OCI-M1 (cell line): ENCODE measurements at regions not wholly inside any gene's neighbourhood (a gene's known extent, or its start where the extent isn't known, plus 50 kb on each side); places are given as distances from the start of the nearest gene placed in this dataset.
A peak's percentile ranks its signal among the peaks of the same experiment; 100 is the strongest.
"Not testable (repeated sequence)": the region's sequence is repeated elsewhere in the genome, so short reads cannot be mapped to it uniquely, and the experiment has no call there.

ENCODE experiments used
- DNase-seq: peaks from one replicate; lab custom pipeline; 2025; lab: John Stamatoyannopoulos, UW

DNA sequence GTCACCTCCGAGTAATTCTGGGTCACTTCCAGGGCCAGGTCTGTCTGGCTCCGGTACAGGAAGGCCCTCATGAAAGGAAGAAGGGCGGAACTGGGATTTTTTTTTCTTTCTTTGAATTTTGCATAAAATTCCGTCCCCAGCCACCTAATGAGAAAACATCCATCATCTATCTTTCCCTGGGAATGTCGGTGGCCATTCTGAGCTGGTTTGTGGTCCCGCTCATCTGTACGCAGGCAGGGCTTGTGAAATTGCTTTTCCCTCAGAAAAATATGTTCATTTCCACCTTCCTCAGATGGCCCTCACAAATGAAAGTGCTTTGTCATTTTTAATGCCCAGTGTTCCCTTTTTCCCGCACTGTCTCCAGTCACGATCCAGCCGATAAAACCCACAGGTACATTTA is 353.0 kb upstream of the ZFHX3 start:
- DNase-seq: no peak

DNA sequence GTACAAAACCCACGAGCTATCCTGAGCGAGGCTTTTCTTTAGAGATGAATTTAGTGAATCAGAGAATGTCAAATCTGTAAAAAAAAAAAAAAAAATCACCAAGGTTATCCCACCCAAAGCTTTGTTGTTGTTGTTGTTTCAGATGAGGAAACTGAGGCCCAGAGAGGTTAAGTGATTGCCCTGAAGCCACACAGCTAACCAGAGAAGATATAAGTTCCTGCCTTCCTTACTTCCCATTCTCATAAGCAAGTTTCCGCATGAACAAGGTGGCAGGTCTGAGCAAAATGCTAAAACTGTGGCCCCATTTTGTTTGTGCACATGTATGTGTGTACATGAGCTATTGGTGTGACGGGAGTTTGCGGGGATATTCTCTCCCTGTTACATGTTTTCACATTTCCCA is 352.1 kb upstream of the ZFHX3 start:
- no peak for DNase-seq

DNA sequence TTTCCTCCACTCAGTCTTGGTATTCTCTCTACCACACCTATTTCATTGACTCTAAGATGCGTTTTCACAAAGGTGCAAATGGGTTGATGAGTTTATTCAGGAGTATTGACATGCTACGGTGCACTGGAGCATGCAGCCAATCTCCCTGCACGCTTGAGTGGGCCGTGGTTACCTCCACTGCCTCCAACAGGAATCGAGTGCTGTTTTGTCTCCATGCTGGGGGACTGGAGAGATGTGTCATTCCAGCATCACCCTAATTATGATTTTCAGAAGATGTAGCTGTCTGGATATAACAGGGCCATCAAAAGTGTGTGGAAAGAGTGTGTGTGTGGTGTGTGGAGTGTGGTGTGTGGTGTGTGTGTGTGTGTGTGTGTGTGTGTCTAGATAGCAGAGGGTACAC is 351.6 kb upstream of the ZFHX3 start:
- DNase-seq: no peak

DNA sequence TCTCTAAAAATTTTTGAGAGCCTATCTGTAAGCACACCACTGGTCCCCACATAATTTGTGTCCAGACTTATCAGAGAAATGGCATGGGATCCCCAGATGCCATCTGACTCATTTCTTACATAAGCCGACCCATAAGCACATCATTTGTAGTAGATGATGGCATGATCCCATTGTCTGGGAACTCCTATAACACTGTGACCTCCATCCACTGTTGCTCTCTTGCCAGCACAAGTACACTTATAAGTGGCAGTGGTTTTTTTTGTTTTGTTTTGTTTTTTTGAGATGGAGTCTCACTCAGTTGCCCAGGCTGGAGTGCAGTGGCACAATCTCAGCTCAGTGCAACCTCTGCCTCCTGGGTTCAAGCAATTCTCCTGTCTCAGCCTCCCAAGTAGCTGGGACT is 350.7 kb upstream of the ZFHX3 start:
- not testable (repeated sequence) for DNase-seq

DNA sequence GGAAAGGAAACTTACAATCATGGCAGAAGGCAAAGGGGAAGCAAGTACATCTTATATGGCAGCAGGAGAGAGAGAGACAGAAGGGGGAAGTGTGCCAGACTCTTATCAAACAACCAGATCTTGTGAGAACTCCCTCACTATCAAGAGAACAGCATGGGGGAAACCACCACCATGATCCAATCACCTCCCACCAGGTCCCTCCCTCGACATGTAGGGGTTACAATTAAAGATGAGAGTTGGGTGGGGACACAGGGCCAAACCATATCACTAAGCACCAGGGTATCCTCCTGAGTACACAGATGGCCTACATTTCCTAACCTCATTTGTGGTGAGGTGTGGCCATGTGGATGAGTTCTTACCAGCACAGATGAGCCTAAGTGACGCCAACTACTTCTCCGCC is 348.6 kb upstream of the ZFHX3 start:
- peak; percentile 60 for DNase-seq

DNA sequence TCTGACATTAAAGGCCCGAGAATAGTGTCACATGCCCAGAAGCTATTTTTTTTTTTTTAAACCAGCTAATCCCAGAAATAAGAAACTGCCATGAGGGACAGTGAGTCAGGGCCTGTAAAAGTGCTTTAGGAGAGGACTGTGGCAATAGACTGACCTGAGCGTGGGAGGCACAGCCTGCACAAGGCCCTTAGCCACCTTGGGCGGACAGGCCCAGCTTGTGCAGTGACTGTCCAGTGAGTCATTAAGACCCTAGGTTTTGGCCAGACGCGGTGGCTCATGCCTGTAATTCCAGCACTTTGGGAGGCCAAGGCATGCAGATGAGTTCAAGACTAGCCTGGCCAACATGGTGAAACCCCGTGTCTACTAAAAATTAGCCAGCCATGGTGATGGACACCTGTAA is 343.0 kb upstream of the ZFHX3 start:
- no peak for DNase-seq

DNA sequence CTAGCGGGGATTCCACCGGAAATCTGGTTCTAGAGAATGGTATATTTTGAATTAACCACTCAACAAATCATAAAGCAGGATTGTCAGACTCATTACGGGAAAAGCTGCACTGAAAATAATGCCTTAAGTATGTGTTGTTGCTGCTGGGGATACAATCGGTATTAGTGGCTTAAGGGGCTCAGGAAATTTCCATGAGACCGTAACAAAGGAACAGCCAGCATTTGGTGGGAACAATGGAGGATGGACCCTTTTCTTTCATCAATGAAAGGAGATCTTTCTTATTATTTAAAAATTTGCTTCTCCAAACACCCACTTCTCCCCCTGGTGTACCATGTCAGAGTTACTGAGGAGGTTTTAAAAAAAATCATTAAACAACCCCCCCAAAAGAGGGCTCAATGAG is 342.6 kb upstream of the ZFHX3 start:
- no peak for DNase-seq

DNA sequence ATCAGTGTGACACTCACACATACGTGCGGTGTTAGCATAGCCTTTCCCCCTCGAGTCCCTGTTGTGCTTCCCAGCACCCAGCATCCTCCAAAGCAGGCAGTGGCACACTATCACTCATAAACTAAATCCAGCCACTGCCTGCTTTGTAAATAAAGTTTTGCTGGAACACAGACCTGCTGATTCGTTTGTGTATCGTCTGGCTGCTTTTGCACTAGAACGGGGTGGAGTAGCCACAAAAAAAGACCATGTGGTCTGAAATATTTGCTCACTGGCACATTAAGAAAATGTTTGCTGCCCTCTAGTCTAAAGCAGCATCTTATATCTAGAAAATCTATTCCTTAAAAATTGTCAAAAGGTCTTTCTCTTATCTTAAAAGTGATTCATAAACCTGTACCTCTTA is 341.2 kb upstream of the ZFHX3 start:
- no peak for DNase-seq

DNA sequence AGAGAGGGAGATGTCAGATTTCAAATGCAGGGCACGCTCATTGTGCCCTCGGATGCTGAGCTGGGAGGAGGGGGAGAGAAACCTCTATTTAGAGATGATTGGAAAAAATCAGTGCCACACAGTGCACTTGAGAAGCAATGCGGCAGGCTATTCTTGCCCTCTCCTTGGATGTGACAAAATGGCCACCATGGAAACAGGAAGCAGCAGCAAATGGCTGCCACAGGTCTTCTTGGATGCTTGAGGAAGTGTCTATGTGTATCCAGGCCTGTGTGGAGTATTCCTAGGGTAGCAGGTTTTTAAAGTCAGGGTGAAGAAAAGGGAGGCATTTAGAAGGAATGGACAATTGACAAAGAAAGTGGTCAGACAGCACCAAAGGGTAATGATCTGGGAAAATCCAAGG is 340.1 kb upstream of the ZFHX3 start:
- DNase-seq: no peak

DNA sequence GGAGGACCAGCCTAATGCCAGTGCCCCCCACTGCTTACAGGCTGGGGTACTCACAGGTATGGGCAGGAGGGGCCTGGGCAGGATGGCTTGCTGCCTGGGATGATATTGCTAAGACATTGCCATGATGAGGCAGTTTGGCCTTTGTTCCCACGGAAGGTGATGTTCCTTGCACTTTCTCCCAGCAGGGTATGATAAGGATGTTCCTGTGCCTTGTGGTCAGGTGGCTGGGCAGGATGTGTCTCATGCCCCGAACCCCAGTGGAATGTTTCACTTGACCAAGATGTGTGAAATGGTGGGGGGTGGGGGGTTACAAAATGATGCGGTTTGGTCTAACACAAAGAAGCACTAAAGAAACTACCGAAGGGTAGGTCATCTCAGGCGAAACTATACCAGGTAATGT is 337.8 kb upstream of the ZFHX3 start:
- DNase-seq: no peak

DNA sequence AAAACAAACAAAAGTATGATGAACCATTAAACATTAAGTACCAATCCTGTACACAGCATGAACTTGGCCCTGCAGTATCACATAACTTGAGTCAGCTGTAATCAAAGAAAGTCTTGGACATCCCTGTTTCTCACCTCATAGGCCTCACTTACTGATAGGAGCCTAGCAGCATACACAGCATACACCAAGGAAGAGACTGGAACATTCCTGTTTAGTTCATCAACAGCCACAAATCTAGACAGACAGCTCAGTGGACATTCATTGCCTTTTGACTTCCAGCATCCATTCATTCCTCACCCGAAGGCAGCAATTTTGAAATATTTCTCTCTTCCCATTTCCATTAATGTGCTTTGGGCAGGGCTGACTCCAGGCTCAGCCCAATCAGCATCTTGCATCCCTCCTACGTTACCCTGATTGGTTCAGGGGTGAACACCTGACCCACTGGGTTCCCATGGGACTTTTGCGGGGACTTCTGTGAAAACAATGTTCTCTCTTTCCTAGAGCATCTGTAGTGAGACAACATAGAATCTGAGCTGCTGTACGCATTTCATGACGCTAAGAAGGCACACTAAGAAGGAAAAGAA is 336.7 kb upstream of the ZFHX3 start:
- no peak for DNase-seq

DNA sequence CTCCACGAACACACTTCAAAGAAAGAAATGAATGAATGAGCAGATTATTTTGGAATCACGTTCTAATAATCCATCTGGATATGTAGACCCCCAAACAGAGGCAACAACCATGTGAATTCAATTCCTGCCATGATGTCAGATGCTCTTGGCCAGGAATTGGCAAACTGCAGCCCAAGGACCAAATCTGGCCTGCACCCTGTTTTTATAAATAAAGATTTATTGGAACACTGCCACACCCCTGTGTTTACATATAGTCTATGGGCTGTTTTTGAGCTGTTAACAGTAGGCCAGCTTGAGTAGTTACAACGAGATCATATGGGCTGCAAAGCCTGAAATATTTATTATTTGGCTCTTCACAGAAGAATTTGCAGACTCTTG is 336.0 kb upstream of the ZFHX3 start:
- DNase-seq: no peak

DNA sequence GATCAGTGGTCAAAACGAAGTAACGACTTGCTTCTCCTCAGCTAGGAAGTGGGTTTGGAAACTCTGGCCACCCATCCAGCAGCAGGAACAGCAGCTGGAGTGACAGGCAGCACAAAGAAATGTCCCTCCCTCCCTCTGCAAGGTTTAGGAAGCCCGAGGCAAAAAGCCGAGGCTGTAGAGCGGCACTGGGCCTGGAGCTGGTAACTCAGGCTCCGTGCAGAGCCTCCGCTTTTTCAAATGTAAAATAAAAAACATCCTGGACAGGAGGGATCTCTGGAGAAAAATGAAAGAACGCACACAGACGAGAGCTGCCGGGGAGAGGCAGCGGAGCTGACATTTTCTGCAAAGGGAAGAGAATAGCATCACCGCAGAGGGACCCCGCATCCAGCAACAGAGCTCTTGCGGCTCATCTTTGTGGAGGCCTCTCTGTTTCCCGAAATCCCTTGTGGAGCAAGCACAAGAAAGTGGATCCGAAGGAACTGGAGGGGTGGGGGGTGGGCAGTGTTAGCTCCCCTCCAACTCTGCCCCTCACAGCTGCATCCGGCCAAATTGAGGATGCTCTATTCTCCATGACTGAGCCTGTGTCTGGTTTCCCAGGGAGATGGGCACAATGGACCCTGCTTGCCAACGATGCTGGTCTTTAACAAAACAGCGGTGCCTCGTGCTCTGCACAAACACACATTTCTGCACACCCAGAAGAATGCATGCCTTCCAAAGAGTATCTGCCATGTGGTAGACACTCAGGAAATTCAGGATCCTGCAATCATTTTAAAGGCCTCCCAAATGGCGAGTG is 335.5 kb upstream of the ZFHX3 start:
- DNase-seq: no peak

DNA sequence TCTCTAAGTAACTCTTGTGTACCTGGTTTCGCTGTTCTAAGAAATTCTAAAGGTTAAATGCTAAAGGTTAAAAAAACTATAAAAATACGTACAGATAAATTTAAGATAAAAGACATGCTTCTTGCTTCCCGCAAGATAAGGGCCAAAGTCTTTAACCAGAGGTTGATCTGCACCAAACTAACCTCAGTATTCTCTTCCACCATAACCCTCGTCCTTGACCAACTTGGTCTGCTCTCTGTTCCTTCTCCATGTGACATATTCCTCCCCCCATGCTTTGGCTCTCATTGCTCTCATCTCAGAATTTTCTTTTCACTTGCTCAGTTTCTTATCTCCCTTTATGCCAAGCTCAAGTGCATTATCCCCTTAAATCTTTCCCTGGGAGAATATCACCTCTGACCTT is 330.5 kb upstream of the ZFHX3 start:
- no peak for DNase-seq

DNA sequence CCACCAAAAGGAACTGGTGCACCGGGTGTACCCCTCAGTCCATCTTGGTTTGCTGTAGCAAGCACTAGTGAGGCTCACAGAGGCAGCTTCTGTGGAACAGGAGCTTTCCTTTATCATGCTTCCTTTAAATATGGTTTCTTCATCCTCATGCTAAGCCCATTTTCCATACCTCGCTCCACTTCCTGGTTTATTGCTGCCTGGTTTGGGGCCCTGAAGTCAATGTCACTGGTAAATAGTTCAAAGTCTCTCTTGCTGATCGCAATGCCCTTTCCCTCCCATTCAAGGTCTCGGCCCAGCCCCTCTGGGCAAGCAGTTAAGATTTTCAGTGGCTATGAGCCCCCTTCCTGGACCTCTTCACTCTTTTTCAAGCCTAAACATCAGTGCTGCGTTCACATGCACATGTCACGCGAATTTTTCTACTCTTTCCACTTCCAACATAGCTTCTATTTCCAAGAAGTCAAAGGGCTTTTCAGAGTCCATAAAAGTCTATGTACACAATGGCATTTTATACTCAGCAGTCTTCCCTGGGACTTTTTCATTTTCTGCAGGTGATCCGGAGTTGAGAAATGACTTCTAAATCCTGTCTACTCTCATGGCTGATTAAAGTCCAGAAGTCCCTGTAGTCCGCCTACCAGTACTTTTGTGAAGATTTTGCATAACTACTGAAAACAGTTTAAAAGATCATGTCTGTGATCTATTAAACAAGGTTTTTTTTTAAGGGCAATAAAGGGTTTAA is 323.8 kb upstream of the ZFHX3 start:
- no peak for DNase-seq

DNA sequence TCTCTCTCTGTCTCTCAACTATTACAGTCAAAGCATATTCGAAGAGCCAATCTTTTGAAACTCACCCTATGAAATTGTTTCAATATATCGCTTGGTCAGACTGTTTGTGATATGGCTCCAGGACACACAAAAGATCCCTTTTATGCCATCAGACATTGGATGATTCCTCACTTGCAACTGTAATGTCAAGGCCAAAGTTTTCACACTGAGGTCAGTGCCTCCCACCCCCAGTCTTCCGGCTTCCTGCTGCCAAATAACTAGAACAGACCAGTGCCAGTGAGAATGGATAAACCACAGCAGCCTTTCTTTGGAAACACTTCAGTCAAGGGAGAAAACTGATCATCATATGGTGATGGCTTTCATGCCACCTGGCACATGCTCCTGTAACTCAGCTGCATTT is 321.9 kb upstream of the ZFHX3 start:
- no peak for DNase-seq

DNA sequence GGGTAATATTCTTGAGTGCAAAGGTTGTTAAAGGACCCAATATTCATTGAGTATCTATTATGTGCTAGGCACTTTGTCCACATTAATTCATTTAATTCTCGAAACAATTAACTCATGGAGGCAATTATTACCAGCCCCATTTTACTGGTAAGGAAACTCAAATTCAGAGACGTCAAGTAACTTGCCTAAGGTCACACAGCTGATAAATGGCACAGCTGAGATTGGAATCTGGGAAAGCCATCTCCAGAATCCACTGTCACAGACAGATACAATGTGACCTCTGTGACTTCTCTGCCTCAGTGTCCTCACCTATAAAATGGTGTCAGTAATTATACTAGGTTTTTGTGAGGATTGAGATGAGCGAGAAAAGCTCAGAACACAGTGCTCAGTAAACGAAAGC is 320.8 kb upstream of the ZFHX3 start:
- DNase-seq: no peak

DNA sequence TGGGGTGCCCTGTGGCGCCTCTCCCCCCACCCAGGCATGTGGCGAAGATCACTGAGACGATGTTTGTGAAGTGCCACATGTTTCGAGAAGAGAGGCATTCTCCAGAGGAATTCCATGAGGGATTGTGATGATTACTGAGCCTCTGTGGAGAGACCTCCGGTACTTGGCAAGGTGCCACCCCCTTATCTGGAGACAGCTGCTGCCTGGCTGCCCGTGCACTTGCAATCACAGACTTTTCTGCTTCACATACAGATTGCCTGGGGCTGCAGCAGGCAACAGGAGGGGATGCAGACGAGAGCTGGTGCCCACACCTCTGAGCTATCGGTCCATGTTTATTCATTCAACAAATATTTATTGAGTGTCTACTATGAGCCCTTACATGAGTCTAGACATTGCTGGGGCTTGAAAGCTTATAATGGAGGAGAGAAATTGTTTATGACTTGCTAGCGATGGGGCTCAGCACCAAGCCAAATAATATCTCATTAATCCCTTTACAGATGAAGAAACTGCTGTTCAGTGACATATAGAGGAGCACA is 317.2 kb upstream of the ZFHX3 start:
- DNase-seq: no peak

DNA sequence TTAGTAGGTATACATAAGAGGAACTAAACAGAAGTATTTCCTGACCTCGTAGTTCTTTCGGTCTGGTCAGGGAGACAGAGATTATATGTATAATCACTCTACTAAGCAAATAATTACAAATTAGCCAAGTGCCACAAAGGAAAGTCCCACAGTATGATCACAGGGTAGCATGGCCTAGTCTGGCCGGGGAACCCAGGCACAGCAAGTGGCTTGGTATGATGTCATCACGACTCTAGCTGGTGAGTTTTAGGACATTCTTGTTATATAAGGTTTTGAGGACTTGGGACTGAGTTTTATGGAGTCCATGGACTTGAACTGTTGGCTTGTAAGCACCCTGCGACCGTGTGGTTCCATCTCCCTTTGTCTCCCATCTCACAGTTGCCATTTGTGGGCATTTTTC is 316.5 kb upstream of the ZFHX3 start:
- no peak for DNase-seq

DNA sequence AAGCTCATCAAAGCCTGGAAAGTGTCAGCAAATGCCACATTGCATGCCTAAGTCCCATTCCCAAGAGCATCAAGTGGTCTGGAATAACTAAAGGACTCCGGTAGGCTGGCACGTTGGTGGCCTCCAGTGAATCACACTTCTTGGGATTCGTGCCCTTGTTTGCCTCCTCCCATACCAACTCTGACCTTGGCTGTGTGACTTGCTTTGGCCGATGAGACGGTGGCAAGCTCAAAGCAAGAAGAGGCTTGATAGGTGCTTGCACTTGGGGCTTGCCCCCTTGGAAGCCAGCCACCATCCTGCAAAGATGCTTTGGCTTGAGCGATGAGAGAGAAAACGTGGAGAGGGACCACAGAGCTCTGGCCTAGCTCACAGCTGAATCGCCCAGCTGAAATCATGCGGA is 313.1 kb upstream of the ZFHX3 start:
- DNase-seq: no peak

DNA sequence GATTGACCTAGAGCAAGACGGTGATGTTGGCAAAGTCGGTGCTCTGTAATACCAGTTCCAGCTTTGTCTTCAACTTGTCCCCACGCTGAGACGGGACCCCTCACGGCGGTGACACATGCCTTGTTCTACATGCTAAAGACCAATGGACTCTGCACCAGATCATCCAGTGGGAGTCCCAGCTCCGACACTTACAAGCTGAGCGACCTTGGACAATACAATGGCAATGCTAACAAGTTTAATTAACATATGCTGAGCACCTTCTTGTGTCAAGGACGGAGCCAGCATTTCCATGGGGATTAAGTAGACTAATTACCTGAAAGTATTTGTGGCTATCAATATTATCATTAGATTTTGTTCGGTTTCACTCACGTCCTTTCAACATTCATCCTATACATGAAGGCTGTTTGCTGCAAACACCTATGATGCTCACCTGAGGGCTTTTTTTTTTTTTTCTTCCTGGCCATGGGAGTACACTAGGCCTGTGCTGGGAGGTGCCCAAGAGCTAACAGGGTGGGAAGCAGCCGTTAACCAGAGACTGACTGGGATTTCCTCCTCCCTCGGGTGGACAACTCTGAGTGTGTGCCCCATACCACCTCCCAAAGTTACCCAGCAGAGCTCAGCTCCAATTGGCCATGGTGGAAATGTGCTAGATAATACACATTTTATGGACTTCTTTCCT is 308.6 kb upstream of the ZFHX3 start:
- no peak for DNase-seq

DNA sequence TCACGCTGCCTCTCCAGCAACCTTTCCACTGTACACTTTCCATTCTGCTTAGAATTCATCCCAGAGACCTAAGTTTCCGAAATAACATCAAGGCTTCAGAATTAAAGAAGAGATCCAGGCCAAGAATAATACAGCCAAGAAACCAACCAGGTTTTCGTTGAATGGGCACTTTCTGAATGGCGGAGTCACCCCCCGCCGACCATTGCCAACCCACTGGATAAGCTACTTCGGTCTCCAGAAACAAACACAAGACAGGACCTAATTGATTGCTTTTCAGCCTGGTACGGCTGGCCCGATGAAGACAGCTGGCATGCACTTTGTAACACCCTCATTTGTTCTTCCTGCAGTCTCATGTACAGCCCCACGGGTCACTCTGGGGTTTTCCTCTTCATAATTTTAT is 308.1 kb upstream of the ZFHX3 start:
- no peak for DNase-seq

DNA sequence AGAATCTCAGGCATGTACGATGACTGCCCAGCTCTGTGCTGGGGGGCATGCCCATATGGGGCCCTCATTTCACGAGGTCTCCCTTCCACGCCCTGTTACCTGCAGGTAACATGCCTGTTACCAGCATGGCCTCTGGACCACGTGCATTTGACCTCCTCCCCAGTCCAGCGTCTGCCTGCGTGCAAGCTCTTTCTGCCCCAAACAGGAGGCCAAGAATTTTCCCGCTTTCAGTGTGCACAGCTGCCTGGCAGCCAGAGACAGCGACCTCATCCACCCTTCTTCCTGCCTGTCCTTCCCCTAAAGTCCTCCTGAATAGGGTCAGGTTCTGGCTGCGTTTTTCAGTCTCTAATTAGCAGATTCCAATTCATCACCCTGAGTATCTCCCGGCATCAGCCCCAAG is 306.5 kb upstream of the ZFHX3 start:
- DNase-seq: no peak
